Hematopoietic multipotent progenitor cell treated with erythropoietin and hydrocortisone succinate and interleukin-3 and kit ligand, for 15 days (in vitro differentiated cells): ENCODE measurements at regions not wholly inside any gene's neighbourhood (a gene's known extent, or its start where the extent isn't known, plus 50 kb on each side); places are given as distances from the start of the nearest gene placed in this dataset.

Experiments
- DNase-seq: peaks from one replicate; pipeline ENCODE4 v3.0.0-alpha.2; 2015; ENCODE audit warnings: low spot score

DNA sequence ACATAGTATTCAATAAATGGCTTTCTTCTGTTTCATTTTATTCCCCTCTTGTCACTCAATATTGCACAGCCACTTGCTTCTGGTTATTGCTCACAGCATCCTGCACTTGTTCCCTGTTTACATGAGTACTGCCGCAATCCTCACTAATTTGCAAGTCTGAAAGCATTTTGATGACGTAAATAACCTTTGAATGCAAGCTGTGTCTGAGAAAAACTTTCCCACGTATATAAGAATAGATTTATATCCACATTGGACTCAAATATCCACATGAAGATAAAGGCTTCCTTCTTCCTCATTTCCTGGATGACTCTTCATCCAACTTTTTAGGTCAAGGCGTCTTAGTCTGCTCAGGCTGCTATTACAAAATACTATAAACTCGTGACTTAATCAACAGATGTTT, 88.2 kb upstream of the DAP start:
- no peak for DNase-seq

DNA sequence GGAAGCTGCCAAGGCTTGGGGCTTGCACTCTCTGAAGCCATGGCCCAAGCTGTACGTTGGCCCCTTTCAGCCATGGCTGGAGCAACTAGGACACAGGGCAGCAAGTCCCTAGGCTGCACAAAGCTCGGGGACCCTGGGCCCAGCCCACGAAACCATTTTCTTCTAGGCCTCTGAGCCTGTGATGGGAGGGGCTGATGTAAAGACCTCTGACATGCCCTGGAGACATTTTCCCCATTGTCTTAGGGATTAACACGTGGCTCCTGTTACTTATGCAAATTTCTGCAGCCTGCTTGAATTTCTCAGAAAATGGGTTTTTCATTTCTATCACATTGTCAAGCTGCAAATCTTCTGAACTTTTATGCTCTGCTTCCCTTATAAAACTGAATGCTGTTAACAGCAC, 83.0 kb upstream of the DAP start:
- DNase-seq = no peak

DNA sequence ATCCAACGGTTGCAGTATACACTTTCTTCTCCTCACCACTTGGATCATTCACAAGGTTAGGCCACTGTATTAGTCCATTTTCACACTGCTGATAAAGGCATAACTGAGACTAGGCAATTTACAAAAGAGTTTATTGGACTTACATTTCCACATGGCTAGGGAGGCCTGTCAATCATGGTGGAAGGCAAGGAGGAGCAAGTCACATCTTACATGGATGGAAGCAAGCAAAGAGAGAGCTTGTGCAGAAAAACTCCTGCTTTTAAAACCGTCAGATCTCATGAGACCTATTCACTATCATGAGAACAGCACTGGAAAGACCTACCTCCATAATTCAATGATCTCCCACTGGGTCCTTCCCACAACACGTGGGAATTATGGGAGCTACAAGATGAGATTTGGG, 81.8 kb upstream of the DAP start:
- no peak for DNase-seq

DNA sequence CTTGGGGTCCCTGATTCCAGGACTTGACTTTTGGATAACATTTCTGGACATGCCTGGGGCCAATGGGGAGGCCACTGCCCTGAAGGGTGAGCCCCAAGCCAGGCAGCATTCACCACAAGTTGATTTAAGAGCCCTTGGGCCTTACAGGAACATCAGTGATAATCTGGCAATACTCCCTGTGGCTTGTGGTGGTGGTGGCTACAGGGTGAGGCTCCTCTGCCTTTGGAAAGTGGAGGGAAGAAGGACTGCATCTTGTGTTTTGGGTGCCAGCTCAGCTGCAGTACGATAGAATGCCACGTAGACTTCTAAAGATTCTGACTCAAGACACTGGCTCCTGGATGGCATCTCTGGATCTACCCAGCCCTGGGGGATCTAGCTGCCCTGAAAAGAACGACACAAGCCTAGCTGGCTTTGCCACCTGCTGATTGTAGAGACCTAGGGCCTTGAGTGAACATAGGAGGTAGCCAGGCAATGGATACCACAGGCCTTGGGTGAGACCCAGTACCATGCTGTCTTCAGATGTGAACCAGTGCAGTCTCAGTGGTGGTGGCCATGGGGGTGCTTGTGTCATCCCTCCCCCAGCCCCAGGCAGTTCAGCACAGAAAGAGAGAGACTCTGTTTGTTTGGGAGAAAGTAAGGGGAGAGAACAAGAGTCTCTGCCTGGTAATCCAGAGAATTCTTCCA, 79.0 kb upstream of the DAP start:
- no peak for DNase-seq

DNA sequence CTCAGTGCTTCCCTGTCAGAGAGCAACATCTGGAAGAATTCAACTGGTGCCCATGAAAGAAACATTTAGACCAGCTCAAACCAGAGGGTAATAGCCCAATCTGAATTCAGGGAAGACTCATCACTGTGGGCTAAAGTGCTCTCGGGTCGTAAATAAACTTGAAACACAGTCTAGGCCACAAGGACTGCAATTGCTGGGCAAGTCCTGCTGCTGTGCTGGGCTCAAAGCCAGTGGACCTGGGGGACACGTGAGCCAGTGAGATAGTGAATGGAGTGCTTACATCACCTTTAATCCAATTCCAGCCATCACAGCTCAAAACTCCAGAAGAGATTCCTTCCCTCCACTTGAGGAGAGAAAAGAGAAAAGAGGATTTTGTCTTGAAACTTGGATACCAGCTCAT, 78.1 kb upstream of the DAP start:
- no peak for DNase-seq

GRCh38 chr5:10838038-10838437, 77.0 kb upstream of the DAP start:
- DNase-seq = no peak

DNA sequence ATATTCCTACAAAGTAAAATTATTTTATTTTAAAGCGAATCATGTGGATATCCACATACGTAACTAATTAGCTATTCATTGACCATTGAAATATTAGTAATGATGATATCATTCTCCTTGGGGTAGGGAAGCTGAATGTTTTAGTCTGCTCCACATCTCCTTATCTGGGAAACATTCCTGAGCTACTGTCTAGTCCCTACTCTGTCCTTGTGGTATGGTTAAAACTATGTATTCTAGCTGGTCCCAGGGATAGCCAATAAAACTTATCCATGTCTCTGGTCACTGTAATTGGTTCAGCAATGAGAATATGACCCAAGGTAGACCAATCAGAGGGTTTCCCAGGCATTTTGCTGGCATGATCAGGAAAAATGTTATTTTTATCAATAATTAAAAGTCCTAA, 76.0 kb upstream of the DAP start:
- no peak for DNase-seq

- no peak for DNase-seq
These were observed 73.7 kb upstream of the DAP start for GRCh38 chr5:10834695-10835094.

GRCh38 chr5:10832987-10833386, 72.0 kb upstream of the DAP start:
- DNase-seq = no peak

DNA sequence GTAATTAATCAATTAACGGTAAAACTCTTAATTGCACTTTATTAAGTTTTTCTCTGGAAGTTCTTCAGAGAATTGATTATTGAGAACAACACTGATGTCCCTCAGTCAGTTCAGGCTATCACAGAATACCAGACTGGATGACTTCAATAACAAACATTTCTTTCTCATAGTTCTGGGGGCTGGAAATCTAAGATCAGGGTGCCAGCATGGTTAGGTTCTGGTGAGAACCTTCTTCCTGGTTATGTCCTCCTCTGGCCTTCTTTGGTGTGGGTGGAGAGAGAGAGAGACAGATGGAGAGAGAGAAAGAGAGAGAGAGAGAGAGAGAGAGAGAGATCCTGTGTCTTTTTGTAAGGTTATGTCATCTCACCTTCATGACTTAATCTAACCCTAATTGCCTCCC, 71.4 kb upstream of the DAP start:
- no peak for DNase-seq

GRCh38 chr5:10831419-10831818, 70.4 kb upstream of the DAP start:
- DNase-seq = no peak

GRCh38 chr5:10828241-10828640, 67.2 kb upstream of the DAP start:
- DNase-seq = no peak

- no peak for DNase-seq
These were observed 66.5 kb upstream of the DAP start for GRCh38 chr5:10827571-10827970.

GRCh38 chr5:10826971-10827370, 65.9 kb upstream of the DAP start:
- DNase-seq = no peak

DNA sequence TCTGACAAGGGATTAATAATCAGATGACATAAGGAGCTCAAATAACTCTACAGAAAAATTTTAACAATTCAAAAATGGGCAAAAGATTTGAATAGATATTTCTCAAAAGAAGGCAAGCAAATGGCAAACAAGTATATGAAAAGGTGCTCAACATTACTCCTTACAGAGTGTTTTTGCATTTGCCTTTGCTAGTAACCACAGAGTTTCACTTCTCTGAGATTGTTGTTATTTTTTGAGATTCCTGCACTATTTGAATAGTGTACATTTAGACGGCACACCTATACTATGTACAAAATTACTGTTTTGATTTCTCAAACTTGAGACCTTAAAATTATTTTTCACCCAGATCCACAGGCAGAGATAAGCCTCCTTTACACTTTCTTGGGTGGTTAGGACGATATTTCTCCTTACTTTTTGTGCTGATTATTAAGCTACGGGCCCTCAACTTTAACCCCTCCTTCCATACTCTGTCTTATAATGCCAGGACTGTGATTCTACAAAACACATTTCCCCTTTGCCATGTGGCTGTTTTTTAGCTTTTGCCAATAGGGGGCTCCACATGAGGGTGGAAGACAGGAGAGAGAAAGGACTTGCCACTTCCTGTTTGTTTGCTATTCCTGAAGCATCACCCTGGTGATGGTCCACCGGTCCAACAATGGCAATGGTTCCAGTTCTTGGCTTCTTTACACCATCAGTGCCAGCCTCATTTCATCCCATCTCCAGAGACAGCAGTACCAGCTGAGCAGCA, 65.0 kb upstream of the DAP start:
- no peak for DNase-seq

DNA sequence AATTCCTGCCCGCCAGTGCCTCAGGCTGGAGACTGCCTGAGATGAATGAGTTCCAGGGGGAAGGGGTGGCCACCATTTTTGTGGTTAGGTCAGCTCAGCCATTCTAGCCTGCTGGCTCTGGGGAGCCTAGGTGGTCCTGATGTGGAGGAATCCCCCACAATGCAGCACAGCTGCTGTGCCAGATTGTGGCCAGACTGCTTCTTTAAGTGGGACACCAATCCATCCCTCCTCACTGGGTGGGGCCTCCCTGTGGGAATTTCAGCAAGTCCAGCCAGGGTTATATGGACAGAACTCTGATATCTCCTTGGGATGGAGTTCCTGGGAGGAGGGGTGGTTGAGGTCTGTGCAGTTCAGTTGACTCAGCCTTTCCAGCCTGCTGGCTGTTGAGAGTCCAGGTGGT, 51.2 kb upstream of the DAP start:
- no peak for DNase-seq
